HG03460 (cell line): ENCODE measurements at regions not wholly inside any gene's neighbourhood (a gene's known extent, or its start where the extent isn't known, plus 50 kb on each side); places are given as distances from the start of the nearest gene placed in this dataset.
A peak's percentile ranks its signal among the peaks of the same experiment; 100 is the strongest.
"Not testable (repeated sequence)": the region's sequence is repeated elsewhere in the genome, so short reads cannot be mapped to it uniquely, and the experiment has no call there.

Source experiments
- ATAC-seq: cut with Tn5 transposase; IDR thresholded peaks from one replicate; pipeline ENCODE4 v1.9.1; 2021; ENCODE audit not compliant: unreplicated experiment

GRCh38 chr18:9011431-9011830, 91.1 kb upstream of the NDUFV2 start:
- ATAC-seq: no peak

GRCh38 chr18:9013926-9014373, 88.5 kb upstream of the NDUFV2 start:
- ATAC-seq: no peak

- ATAC-seq: no peak
These were observed 86.8 kb upstream of the NDUFV2 start for GRCh38 chr18:9015689-9016088.

- no peak for ATAC-seq
These were observed 85.8 kb upstream of the NDUFV2 start for GRCh38 chr18:9016633-9017166.

GRCh38 chr18:9017167-9017904, 85.2 kb upstream of the NDUFV2 start:
- peak; percentile 84 for ATAC-seq

- no peak for ATAC-seq
These were observed 84.6 kb upstream of the NDUFV2 start for GRCh38 chr18:9017905-9018227.

- no peak for ATAC-seq
These were observed 83.4 kb upstream of the NDUFV2 start for GRCh38 chr18:9019135-9019534.

- ATAC-seq: no peak
These were observed 82.3 kb upstream of the NDUFV2 start for GRCh38 chr18:9020221-9020620.

GRCh38 chr18:9021458-9021857, 81.0 kb upstream of the NDUFV2 start:
- ATAC-seq: no peak

GRCh38 chr18:9022397-9023155, 79.9 kb upstream of the NDUFV2 start:
- no peak for ATAC-seq

- not testable (repeated sequence) for ATAC-seq
These were observed 78.4 kb upstream of the NDUFV2 start for GRCh38 chr18:9024031-9024646.

GRCh38 chr18:9025091-9025838, 77.2 kb upstream of the NDUFV2 start:
- ATAC-seq: no peak

GRCh38 chr18:9029131-9029530, 73.4 kb upstream of the NDUFV2 start:
- no peak for ATAC-seq

- no peak for ATAC-seq
These were observed 70.0 kb upstream of the NDUFV2 start for GRCh38 chr18:9032519-9032918.

GRCh38 chr18:9038277-9038871, 64.1 kb upstream of the NDUFV2 start:
- no peak for ATAC-seq

- ATAC-seq: no peak
These were observed 62.9 kb upstream of the NDUFV2 start for GRCh38 chr18:9039441-9040071.

- no peak for ATAC-seq
These were observed 59.6 kb upstream of the NDUFV2 start for GRCh38 chr18:9042766-9043481.

GRCh38 chr18:9043581-9043980, 58.9 kb upstream of the NDUFV2 start:
- ATAC-seq: no peak

GRCh38 chr18:9047715-9048114, 54.8 kb upstream of the NDUFV2 start:
- no peak for ATAC-seq

GRCh38 chr18:9048236-9048635, 54.3 kb upstream of the NDUFV2 start:
- no peak for ATAC-seq
